Myocyte (in vitro differentiated cells): ENCODE measurements at regions not wholly inside any gene's neighbourhood (a gene's known extent, or its start where the extent isn't known, plus 50 kb on each side); places are given as distances from the start of the nearest gene placed in this dataset.

ENCODE experiments used
- DNase-seq: peaks from one replicate; pipeline ENCODE4 v3.0.0-alpha.2; 2012; ENCODE audit warnings: low read depth

- DNase-seq = no peak
Observed at GRCh38 chr12:20967756-20968155, 157.3 kb downstream of the SLCO1B3 start.

- DNase-seq = no peak
Observed at GRCh38 chr12:20969766-20970165, 159.3 kb downstream of the SLCO1B3 start.

- no peak for DNase-seq
Observed at GRCh38 chr12:20985399-20985798, 145.6 kb upstream of the SLCO1B1 start.

GRCh38 chr12:21001778-21002177 is 129.2 kb upstream of the SLCO1B1 start:
- no peak for DNase-seq

- DNase-seq = no peak
Observed at GRCh38 chr12:21025656-21026055, 105.3 kb upstream of the SLCO1B1 start.

GRCh38 chr12:21026302-21026701 is 104.7 kb upstream of the SLCO1B1 start:
- no peak for DNase-seq

- no peak for DNase-seq
Observed at GRCh38 chr12:21054334-21054733, 76.7 kb upstream of the SLCO1B1 start.

GRCh38 chr12:21065845-21066244 is 65.1 kb upstream of the SLCO1B1 start:
- DNase-seq = no peak

GRCh38 chr12:21073129-21073528 is 57.9 kb upstream of the SLCO1B1 start:
- DNase-seq = no peak

GRCh38 chr12:21073822-21074460 is 57.1 kb upstream of the SLCO1B1 start:
- DNase-seq = peak; percentile 1
